Cardiac muscle cell (in vitro differentiated cells and primary cell): ENCODE measurements at regions not wholly inside any gene's neighbourhood (a gene's known extent, or its start where the extent isn't known, plus 50 kb on each side); places are given as distances from the start of the nearest gene placed in this dataset.

Experiments used
- DNase-seq, 2 donors: peaks; one replicate each; pipeline versions ENCODE4 v3.0.0 to v3.0.0-alpha.2; 2010 to 2017; ENCODE audit warnings: low read depth in 1 of 2, low spot score in 1 of 2
- H3K27ac ChIP-seq: fragments of 200-600 bp; sonication (generic); 2 replicates; pipeline ENCODE4 v1.5.1; 2016
- H3K27me3 ChIP-seq: fragments of 200-600 bp; sonication (generic); 2 replicates; pipeline ENCODE4 v1.6.0; 2016; ENCODE audit warnings: control low read depth
- H3K36me3 ChIP-seq: fragments of 200-600 bp; sonication (generic); 2 replicates; pipeline ENCODE4 v1.5.1; 2016; ENCODE audit warnings: control low read depth
- H3K4me1 ChIP-seq: fragments of 200-600 bp; sonication (generic); 2 replicates; pipeline ENCODE4 v1.8.1; 2017; ENCODE audit warnings: low read depth, mild to moderate bottlenecking, mixed run types
- H3K4me3 ChIP-seq: fragments of 200-600 bp; sonication (generic); 2 replicates; pipeline ENCODE4 v1.5.1; 2016; ENCODE audit warnings: mild to moderate bottlenecking
- H3K9me3 ChIP-seq: fragments of 200-600 bp; sonication (generic); 2 replicates; pipeline ENCODE4 v1.5.1; 2017; ENCODE audit warnings: low read depth, mild to moderate bottlenecking, control low read depth
- CTCF ChIP-seq: IDR thresholded peaks from 2 replicates; pipeline ENCODE4 v1.5.1; 2012; ENCODE audit warnings: low read depth, mild to moderate bottlenecking, low read length

GRCh38 chr13:90866006-90866405, 481.5 kb upstream of the MIR17HG start:
- DNase-seq: no peak
- H3K27ac ChIP-seq: no peak overlapping the region
- TF ChIP-seq CTCF: no peak
- H3K36me3 ChIP-seq: no peaks in the 10 kb centered on the region
- no peaks in the 10 kb centered on the region for H3K9me3 ChIP-seq
- no peak overlapping the region for H3K4me3 ChIP-seq
- no peaks in the 10 kb centered on the region for H3K4me1 ChIP-seq
- no peaks in the 10 kb centered on the region for H3K27me3 ChIP-seq

GRCh38 chr13:90867336-90867683, 480.2 kb upstream of the MIR17HG start:
- Histone ChIP-seq H3K36me3 (no peaks in the 10 kb centered on the region), H3K27me3 (no peaks in the 10 kb centered on the region), H3K27ac (no peak overlapping the region), H3K9me3 (no peaks in the 10 kb centered on the region), H3K4me1 (no peaks in the 10 kb centered on the region), H3K4me3 (no peak overlapping the region)
- peak; percentile 78 to 89 for DNase-seq
- TF ChIP-seq CTCF: peak; percentile 80

- Histone ChIP-seq H3K27ac (no peak overlapping the region), H3K4me3 (no peak overlapping the region), H3K4me1 (no peaks in the 10 kb centered on the region), H3K36me3 (no peaks in the 10 kb centered on the region), H3K9me3 (no peaks in the 10 kb centered on the region), H3K27me3 (no peaks in the 10 kb centered on the region)
- TF ChIP-seq CTCF: peak; percentile 63
- DNase-seq: peak; percentile 32 to 42
Measured at GRCh38 chr13:90868321-90868920, 479.1 kb upstream of the MIR17HG start.

GRCh38 chr13:90869580-90869979, 477.9 kb upstream of the MIR17HG start:
- H3K27me3 ChIP-seq: no peaks in the 10 kb centered on the region
- TF ChIP-seq CTCF: no peak
- no peak overlapping the region for H3K27ac ChIP-seq
- no peaks in the 10 kb centered on the region for H3K36me3 ChIP-seq
- no peaks in the 10 kb centered on the region for H3K4me1 ChIP-seq
- DNase-seq: no peak
- no peak overlapping the region for H3K4me3 ChIP-seq
- no peaks in the 10 kb centered on the region for H3K9me3 ChIP-seq

GRCh38 chr13:90872491-90873025, 474.9 kb upstream of the MIR17HG start:
- no peaks in the 10 kb centered on the region for H3K4me1 ChIP-seq
- no peaks in the 10 kb centered on the region for H3K27me3 ChIP-seq
- no peaks in the 10 kb centered on the region for H3K36me3 ChIP-seq
- H3K9me3 ChIP-seq: no peaks in the 10 kb centered on the region
- no peak overlapping the region for H3K27ac ChIP-seq
- no peak for TF ChIP-seq CTCF
- H3K4me3 ChIP-seq: no peak overlapping the region
- DNase-seq: no peak

- Histone ChIP-seq H3K4me3 (no peak overlapping the region), H3K27me3 (no peaks in the 10 kb centered on the region), H3K27ac (no peak overlapping the region), H3K4me1 (no peaks in the 10 kb centered on the region), H3K36me3 (no peaks in the 10 kb centered on the region), H3K9me3 (no peaks in the 10 kb centered on the region)
- TF ChIP-seq CTCF: no peak
- no peak for DNase-seq
Measured at GRCh38 chr13:90880790-90881189, 466.7 kb upstream of the MIR17HG start.
